Prostate gland (tissue), 2 donors: ENCODE measurements at regions not wholly inside any gene's neighbourhood (a gene's known extent, or its start where the extent isn't known, plus 50 kb on each side); places are given as distances from the start of the nearest gene placed in this dataset.

Experiments used
- CTCF ChIP-seq, 4 experiments: fragments of 200-600 bp in 2 of 4; fragments of 450-650 bp in 2 of 4; sonication (generic) in 2 of 4; IDR thresholded peaks; 1 replicate in 3 of 4; 2 replicates in 1 of 4; pipeline ENCODE4 v1.5.1; 2016 to 2019; ENCODE audit warnings: antibody characterized with exemption in 4 of 4, mild to moderate bottlenecking in 2 of 4, moderate library complexity in 2 of 4
- POLR2A ChIP-seq: fragments of 450-650 bp; IDR thresholded peaks from one replicate; pipeline ENCODE4 v1.6.1; 2016; ENCODE audit warnings: antibody characterized with exemption, mild to moderate bottlenecking

DNA sequence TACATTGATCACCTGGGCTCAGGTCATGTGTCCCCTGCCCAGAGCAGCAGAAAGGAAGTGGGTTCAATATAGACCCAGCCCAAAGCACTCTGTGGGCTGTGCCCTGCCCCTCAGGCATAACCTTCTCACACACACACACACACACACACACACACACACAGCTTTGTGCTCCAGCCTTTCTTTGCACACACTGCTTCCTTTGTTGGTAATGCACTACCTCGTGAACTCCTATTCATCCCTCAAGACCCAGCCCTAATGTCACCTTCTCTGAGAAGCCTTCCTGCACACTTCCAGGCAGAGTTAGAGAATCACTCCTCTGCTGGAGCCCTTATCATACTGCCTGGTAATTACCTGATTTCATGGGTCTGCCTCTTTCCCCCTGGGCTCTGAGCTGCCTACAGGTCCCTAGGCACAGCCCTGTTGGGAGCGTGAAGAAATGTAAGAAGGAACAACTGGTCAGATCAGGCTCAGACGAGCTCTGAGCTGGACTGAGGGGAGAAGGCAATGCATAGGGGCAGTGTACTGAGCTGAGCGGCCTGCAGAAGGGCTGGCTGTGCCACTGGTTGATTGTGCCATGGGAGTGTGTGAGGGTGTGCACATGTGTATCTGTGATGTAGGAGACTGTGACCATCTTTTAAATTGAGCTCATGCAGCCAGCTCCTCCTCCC, 210.3 kb downstream of the GLI2 start:
- TF ChIP-seq POLR2A, result no peak
- TF ChIP-seq CTCF (IDR thresholded peaks at IDR 0.05), result no peak
